Iris pigment epithelial cell (primary cell): ENCODE measurements at regions not wholly inside any gene's neighbourhood (a gene's known extent, or its start where the extent isn't known, plus 50 kb on each side); places are given as distances from the start of the nearest gene placed in this dataset.

ENCODE experiments used
- DNase-seq: peaks from one replicate; pipeline ENCODE4 v3.0.0-alpha.2; 2011; ENCODE audit warnings: low read depth

DNA sequence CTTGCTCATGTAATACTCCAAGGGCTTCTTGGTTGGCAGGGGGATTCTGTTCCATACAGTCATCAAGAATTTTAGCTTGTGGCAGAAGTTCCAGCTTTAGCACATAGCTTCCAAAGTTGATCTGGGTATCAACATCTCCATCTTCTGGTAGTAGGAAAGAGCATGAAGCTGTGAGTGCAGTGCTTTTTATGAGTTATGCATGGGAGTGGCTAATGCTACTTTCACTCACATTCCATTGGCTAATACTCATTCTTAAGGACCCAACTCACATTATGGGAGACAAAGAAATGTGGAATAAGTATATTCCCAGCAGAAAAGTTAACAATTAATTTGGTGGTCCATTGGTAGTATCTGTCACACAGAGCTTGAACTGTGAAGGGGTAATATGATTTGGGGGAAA lies 194.2 kb upstream of the CHD1 start:
- DNase-seq: peak; percentile 3

DNA sequence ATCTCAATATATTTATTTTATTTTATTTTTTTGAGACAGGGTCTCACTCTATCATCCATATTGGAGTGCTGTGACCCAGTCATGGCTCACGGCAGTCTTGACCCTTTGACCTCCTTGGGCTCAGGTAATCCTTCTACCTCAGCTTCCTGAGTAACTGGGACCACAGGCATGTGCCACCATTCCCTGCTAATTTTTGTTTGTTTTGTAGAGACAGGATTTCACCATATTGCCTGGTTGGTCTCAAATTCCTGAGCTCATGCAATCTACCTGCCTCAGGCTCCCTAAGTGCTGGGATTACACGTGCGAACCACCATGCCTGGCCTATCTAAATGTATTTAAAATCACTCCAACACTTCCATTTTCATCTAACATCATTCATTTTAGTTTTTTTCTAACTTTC lies 190.5 kb upstream of the CHD1 start:
- no peak for DNase-seq

DNA sequence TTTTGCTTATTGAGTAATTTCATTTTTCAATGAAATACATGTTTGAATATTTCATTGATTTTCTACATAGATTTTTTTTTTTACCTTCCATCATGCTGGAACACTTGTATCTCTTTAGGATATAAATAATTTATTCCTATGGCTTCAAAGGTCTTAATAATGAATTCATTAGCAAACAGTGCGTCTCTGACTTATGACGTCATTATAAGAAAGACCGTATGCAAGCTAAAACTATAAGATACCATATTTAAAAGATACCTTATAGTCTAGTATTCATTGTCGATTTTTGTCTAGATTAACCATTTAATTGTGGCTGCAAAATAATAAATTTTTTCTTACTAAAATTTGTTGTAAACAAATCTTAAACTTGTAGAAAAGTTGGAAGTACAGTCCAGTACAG lies 187.7 kb upstream of the CHD1 start:
- DNase-seq: no peak

DNA sequence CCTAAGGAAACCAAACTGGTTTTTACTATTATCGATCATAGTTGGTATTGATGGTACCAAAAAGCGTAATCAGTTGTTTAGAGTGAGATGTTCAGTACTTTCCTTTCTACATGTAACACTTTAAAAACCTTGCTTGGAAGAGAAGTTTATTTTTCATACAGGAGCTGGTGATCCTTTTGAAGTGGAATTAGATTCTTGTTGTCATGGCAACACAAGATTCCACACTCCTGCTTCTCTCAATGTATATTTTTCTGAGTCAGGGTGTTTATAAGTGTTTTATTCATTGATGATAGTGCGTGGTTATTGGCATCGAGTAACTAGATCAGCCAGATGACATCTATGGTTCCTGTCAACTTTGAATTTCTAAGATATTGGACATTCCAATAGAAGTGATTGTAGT lies 181.1 kb upstream of the CHD1 start:
- no peak for DNase-seq

DNA sequence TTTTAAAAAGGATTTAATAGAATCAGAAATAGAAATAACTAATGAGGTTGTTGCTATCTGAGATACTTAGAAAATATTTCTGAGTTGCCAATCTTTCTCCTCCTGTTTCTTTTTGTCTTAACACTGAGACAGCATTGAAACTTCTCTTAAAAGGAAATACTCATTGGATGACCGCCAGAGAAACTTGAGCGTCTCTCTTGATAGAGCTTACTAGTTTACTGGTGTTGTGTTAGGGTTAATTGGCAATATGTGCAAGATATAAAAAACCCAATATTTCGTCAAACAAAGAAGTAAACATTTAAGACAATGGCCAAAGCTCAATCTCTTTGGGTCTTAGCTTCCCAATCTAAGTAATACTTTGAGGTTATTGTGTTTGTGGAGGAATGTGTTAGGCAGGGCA lies 176.4 kb upstream of the CHD1 start:
- peak; percentile 20 for DNase-seq

DNA sequence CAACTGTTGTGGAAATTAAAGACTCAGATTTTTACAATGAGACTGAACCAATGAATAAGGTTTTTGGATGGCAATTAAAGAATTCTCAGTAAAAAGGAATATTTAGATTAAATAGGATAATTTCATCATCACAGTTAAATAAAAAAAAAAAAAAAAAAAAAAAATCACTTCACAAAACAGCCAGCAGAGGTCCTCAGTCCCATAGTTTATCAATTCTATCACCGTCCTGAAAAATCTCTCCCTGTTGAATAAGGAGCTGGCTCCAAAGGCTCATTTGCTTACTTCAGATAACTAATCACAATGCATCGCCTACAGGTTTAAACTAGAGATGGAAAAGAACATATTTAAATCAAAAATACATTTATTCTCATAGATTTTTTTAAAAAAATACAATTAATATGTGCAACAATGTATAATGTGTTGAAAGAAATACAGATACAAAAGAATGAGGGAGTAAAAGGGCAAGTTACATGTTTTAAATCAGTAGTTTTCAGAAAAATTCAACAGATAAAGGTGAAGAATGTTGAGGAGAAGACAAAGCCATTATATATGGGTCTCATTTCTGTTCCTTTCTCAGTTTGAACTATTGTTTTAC lies 175.8 kb upstream of the CHD1 start:
- peak; percentile 29 for DNase-seq

DNA sequence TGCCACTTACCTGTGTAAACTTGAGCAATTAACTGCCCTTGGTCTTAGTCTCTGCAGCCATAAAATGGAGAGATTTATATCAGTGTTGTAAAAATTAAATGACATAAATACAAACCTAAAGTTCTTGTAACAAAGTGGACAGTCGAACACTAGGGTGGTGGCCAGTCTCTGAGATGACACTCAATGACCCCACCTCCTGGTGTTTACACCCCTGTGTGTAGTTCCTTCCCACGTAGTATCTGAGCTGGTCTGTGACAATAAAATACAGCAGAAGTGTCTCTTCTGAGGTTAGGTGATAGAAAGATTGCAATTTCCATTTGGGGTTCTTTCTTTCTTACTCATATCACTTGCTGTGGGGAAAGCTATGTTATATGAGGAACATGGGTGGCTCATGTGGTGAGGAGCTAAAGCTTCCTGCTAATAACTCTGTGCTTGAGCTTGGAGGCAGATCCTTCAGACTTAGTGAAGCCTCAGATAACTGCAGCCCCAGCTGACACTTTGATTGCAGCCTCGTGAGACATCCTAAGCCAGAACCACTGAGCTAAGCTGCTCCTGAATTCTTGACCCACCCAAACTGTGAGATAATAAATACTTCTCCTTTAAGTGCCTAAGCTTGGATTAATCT lies 173.4 kb upstream of the CHD1 start:
- DNase-seq: no peak

DNA sequence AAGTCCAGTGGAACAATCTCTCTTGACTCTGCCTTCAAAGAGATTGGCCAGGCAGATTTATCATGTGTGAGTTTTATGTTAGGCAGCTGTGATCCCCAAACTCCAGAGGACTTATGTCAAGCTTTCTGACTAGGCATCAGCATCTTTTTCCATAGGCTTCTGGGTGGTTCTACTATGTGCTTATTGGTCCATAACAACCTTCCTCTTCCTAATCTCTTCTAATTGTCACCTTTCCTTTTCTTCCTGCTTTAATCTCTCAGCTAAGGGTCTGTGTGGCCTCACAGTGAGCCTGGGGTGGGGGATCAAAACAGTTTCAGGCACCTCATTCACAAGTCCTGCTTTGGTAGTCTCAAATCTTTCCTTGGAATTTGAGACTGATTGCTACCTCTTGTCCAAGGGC lies 170.9 kb upstream of the CHD1 start:
- no peak for DNase-seq

DNA sequence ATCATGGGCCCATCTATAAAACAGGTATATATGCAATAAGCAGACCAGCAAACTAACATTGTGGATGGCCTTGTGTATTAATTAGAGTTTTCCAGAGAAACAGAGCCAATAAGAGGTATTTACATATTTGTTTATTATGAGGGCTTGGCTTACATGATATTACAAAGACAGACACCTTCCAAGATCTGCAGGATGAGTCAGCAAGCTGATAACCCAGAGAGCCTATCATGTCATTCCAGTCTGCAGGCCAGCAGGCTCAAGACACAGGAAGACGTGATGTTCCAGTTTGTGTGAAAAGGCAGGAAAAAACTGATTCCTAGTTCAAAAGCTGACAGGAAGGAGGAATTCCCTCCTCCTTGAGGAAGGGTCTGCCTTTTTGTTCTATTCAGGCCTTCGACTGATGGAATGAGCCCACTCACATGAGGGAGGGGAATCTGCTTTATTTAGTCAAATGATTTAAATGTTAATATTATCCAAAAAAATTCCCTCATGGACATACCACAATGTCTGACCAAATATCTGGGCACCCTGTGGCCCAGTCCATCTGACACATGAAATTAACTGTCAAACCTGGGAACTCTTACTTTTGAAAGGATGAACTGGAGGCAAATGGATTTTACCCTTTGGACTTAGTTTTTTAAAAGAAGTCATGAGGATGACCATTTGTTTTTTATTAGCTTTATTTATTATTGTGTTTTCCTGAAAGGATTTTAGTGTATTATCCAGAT lies 161.2 kb upstream of the CHD1 start:
- peak; percentile 5 for DNase-seq

DNA sequence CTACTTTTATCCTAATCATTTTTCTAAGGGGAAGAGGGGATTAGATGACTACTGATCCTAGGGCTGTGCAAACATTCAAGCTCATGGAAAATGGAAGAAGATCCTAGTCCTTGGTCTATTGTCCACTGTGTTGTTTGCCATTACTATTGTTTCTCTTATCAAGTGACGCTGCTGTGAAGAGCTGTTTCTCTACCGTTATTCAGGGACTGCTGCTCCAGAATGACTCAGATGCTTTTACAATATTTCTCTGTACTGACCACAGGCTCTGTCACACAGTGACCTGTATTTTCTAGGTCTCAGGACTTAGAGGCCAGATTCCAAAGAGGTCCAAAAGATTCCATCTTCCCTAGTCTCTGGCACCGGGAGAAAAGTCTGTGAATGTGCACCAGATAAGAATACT lies 159.5 kb upstream of the CHD1 start:
- peak; percentile 1 for DNase-seq

DNA sequence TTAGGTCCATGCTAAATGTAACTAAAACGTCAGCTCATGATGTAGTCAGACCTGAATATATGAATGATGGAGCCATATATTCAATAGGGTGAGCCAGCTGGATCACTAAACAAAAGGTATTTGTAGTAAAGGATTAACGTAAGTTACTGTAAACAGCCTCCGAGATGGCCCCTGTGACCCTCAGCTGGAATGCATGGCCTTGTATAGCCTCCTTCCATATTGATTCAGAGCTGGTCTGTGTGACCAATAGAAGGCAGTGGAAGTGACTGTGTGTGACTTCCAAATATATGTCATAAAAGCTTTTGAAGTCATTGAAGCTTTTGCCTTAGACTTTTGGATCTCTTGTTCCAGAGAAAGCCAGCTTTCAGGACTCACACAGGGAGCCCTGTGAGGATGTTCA lies 154.4 kb upstream of the CHD1 start:
- DNase-seq: no peak

DNA sequence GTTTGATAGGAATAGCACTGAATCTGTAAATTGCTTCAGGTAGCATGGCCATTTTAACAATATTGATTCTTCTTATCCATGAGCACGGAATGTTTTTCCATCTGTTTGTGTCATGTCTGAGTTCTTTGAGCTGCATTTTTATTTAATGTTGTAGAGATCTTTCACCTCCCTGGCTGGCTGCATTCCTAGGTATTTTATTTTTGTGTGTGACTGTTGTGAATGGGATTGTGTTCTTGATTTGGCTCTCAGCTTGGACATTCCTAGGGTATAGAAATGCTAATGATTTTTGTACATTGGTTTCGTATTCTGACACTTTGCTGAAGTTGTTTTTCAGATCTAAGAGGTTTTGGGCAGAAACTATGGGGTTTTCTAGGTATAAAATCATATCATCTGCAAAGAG lies 152.9 kb upstream of the CHD1 start:
- DNase-seq: no peak

DNA sequence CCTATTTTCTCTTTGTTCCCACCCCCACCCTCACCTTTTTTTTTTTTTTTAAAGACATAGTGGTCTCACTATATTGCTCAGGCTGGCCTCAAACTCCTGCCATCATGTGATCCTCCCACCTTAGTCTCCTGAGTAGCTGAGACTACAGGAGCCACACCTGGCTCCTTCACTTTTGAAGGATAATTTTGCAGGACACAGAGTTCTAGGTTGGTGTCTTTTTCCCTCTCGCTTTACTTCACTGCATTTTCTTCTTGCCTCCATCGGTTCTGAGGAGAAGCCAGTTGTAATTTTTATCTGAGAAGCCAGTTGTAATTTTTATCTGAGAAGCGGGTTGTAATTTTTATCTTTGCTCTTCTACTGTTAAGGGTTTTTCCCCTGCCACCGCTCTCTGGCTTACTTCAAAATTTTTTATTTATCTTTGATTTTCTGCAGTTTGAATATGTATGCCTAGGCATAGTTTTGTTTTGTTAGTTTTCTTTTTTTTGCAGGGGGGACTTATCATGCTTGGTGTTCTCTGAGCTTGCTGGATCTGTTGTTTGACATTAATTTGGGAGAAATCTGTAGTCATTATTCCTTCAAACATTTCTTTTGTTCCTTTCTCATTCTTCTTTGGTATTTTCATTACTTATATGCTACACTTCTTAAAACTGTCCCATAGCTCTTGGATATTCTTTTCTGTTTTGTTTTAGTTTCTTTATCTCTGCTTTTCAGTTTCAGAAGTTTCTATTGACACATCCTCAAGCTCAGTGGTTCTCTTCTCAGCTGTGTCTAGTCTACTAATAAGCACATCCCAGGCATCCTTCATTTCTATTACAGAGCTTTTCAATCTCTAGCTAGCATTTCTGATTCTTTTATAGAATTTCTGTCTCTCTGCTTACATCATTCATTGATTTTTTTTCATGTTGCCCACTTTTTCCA lies 148.2 kb upstream of the CHD1 start:
- DNase-seq: no peak

DNA sequence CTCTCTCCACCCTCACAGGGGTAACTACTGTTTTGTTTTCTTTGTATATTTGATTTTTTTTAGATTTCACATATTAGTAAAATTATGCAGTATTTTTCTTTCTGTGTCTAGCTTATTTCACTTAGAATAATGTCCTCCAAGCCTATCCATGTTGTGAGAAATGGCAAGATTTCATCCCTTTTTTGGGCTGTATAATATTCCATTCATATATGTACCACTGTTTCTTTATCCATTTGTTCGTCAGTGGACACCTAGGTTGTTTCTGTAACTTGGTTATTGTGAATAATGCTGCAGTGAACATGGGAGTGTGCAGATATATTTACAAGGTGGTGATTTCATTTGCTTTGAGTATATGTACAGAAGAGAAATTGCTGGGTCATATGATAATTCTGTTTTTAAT lies 144.0 kb upstream of the CHD1 start:
- DNase-seq: no peak

DNA sequence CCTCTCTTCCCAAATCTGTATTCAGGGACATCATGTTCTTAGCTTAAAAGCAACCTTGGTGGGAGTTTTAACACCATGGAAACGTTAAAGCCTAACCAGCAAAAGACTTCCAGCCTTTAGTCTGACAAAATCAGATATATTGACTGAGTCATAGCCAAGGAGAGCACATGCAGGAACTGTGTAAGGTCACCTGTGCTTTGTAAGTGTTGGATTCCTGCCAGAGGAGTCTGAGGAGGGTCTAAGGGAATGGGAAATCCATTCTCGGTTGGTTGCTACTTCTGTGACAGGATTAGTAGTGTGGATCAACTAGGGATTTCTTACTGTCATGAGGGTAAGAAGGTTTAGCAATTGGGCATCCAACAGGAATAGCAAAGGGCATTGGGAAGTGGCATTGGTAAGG lies 142.0 kb upstream of the CHD1 start:
- DNase-seq: no peak

DNA sequence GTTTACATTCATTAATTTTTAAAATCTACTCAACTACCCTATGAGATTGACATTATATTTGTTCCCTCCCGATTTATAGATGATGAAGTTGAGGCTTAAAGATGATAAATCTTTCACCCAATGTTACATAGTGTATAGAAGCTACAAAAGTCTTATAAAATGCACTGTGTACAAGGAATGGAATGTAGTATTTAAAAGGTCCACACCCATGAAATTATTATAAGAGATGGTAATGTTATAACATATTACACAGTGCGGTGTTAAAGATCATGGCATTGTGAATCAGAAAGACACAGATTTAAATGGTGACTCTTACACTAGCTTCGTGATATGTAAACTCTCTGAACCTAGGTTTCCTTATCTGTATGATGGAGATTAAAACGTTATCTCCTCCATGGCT lies 141.6 kb upstream of the CHD1 start:
- DNase-seq: no peak

DNA sequence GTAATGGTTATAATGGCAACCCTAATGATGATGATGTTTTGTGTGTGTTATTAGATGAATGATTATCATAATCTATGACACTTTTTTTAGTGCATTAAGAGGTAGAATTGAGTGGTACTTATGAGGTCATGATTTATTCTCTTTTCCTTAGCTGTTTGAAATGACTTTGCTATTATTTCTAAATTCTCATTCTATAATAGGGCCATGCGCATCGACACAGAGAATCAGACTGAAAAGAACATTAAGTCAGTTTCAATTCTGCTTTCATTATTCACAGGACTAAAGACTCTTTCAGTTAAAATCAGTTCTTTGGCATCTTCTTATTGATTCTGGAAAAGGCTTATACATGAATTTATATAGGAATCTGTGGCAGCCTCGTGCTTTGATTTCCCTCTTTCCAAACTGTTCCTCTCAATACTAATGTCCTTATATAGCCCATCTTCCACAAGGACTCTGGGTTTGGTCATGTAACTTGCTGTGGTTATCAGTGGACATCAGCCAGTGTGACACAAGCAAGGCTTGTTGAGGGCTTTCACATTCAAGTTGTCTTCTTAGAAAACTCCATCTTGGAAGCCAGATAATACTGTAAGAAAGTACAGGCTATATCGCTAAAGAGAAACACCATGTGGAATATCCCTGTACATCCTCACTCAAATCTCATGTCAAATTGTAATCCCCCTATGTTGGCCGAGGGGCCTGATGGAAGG lies 140.3 kb upstream of the CHD1 start:
- no peak for DNase-seq

DNA sequence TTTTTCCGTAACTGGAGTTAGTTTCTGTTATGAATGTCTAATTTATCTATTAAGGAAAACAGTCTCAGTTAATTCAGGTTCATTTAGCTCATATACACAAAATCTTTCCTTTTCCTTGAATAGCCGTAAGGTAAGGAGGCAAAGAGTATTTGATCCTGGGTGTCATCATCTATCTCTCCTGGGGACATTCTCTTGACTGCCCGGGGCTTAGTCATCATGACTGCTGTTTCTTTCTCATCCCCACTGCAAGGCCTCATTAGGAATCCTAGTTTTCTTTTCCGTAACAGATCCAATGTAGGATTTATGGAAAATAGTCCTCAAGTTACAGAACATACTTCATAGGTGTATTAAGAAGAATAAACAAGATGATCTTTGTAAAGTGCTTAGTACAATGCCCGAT lies 134.9 kb upstream of the CHD1 start:
- DNase-seq: peak; percentile 1

DNA sequence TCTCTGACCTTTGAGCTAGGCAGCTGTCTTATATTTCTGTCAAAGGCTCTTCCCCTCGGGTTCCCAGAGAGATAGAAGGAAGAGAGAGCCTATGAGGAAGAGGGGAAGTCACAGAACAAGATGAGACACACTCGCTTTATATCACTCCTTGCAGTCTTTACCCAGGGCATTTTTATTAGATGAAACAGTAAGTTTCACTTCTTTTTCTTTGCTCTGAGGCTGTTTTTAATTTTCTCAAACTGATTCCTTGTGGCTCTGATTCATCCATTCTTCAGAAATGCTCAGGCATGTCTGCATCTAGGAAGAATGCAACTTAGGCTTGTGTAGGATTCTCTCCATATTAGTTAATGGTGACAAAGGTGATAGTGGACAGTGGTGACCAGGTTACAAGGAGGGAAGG lies 132.9 kb upstream of the CHD1 start:
- peak; percentile 69 for DNase-seq

DNA sequence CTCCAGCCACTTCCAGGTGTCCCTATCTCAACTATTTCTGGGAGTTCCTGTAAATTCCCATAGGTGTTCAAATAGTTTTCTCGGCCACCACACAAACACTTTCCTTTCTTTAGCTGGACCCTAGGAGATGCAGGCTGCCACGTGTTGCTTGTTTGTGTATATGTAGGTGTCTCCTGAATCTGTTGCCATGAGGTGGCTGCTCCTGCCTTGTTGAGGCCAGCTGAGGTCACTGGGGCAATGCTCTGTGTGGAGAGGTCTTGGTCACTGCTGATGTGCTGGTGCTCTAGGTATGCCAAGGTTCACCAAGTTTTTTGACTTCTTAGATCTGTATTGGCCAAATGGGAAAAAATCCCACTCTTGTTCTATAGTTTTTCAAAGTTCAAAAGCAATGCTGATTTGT lies 132.5 kb upstream of the CHD1 start:
- DNase-seq: peak; percentile 5

DNA sequence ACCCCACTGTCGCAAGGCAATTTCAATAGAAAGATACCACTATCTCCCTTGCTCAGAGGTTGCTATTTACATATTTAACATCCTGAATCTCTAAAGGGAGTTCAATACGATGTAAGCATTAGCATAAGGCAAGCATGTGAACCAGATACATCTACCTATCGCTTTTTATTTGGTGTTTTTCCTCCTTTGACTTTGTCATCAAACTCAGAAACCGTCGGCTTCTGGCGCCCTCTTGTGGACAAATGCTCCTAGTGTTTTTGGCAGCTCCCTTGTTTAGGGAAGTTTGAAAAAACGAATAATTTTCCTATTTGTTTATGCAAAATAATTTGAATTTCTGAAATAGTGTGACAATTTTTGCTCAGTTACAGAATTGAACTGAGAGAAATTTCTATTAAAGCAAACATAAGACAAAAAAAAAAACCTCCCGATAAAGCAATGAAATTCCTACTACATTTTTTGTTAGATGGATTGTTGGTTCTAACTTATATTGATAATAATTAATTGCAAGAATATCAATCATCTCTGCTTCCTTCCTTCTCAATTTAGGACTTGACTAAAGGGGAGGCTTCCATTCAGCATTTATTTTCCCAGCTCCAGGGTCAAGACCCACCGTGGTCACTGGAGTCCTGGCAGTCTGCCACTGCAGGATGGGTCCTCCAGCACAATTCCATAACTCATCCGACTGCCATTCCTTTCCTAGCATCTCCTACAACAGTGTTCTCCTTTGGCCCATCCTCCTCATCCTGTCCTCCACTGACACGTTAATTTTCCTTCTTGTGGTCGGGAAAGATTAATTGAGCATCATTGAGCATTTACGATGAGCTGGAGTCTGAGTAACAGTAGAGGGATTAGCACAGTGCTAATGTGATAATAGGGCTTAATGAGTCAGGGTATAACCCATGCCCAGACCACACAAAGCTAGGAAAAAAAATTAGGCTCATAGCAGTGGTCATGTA lies 131.8 kb upstream of the CHD1 start:
- peak; percentile 65 for DNase-seq
